Esophagus squamous epithelium (tissue), 4 donors: ENCODE measurements at regions not wholly inside any gene's neighbourhood (a gene's known extent, or its start where the extent isn't known, plus 50 kb on each side); places are given as distances from the start of the nearest gene placed in this dataset.

Experiments used
- POLR2A ChIP-seq, 4 donors: fragments of 450-650 bp; IDR thresholded peaks; one replicate each; pipeline ENCODE4 v1.6.1; 2017; ENCODE audit warnings: antibody characterized with exemption in 4 of 4, mild to moderate bottlenecking in 4 of 4, moderate library complexity in 3 of 4
- TF ChIP-seq, protein P1 (sequence below), 6 experiments: fragments of 450-650 bp in 4 of 6; fragments of 200-600 bp in 2 of 6; sonication (generic) in 2 of 6; IDR thresholded peaks; one replicate each; pipeline ENCODE4 v1.5.1; 2016 to 2019; ENCODE audit warnings: antibody characterized with exemption in 6 of 6, mild to moderate bottlenecking in 4 of 6, moderate library complexity in 4 of 6

DNA sequence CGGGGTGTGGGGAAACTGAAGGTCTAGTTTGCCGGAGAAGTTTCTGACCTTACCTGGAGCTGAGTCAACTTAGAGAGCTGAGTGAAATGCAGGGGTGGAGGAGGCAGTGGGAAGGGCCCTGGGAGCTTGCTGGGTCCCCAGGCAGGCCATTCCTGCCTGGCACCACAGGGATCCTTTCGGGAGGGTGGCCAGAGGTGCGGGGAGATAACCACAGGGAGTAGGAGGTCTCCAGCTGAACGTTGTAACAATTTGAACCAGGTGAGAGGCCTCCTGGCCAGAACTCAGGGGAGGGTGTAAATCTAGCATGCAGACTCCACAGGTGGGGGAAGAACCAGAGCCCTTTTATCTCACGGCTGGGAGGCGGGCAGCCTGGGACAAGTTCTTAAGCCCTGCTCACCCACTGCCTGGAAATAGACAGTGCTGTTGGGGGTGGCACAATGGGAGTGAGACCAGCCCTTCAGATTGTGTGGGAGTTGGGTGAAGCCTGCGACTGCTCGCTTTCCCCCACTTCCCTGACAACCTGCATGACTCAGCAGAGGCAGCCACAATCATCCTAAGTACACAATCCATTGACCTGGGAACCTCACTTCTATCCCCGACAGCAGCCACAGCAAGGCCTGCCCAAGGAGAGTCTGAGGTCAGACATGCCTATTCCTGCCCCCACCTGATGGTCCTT, 247.4 kb downstream of the ADGRA3 start:
- TF ChIP-seq, protein P1, sequence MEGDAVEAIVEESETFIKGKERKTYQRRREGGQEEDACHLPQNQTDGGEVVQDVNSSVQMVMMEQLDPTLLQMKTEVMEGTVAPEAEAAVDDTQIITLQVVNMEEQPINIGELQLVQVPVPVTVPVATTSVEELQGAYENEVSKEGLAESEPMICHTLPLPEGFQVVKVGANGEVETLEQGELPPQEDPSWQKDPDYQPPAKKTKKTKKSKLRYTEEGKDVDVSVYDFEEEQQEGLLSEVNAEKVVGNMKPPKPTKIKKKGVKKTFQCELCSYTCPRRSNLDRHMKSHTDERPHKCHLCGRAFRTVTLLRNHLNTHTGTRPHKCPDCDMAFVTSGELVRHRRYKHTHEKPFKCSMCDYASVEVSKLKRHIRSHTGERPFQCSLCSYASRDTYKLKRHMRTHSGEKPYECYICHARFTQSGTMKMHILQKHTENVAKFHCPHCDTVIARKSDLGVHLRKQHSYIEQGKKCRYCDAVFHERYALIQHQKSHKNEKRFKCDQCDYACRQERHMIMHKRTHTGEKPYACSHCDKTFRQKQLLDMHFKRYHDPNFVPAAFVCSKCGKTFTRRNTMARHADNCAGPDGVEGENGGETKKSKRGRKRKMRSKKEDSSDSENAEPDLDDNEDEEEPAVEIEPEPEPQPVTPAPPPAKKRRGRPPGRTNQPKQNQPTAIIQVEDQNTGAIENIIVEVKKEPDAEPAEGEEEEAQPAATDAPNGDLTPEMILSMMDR (IDR thresholded peaks at IDR 0.05), result no peak
- TF ChIP-seq POLR2A (IDR thresholded peaks at IDR 0.05), result no peak
